ENCODE measurements at regions not wholly inside any gene's neighbourhood (a gene's known extent, or its start where the extent isn't known, plus 50 kb on each side); places are given as distances from the start of the nearest gene placed in this dataset.

DNA sequence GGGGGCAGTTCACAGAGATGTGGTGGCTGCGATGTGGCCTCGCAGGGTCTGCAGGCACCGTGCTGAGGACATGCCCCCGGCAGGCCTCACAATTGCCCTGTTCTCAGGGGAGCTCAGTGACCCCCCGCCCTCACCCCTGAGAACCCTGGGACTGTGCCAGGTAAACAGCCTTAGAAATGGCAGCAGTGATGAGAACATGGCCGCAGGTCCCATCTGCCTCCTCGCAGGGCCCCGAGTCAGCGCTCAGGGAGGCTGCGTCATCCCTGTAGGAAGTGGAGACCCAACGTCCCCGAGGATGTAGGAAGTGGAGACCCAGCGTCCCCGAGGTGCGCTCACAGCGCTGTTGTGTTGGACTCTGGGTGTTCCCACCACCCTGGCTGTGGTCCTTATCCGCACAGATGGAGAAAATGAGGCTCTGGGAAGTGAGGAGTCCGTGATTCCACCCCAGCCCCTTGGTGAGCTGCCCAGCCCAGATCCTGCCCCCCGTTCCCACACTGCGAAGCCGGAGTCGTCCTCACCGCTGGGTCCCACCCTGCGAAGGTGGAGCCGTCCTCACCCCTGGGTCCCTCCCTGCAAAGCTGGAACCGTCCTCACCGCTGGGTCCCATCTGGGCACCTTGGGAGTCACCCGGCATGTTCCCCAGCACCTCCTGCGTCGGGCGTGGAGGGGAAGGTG lies 1086.8 kb downstream of the BRD1 start:
- DNase-seq (no peak), ATAC-seq (no peak)
- TF ChIP-seq EZH2phosphoT487 (IDR thresholded peaks at IDR 0.05; ENCODE audit: borderline replicate concordance, low read length) (no peak), EZH2 (IDR thresholded peaks at IDR 0.05; ENCODE audit: low read length, unreplicated experiment) (no peak)
- TF ChIP-seq, protein P1, sequence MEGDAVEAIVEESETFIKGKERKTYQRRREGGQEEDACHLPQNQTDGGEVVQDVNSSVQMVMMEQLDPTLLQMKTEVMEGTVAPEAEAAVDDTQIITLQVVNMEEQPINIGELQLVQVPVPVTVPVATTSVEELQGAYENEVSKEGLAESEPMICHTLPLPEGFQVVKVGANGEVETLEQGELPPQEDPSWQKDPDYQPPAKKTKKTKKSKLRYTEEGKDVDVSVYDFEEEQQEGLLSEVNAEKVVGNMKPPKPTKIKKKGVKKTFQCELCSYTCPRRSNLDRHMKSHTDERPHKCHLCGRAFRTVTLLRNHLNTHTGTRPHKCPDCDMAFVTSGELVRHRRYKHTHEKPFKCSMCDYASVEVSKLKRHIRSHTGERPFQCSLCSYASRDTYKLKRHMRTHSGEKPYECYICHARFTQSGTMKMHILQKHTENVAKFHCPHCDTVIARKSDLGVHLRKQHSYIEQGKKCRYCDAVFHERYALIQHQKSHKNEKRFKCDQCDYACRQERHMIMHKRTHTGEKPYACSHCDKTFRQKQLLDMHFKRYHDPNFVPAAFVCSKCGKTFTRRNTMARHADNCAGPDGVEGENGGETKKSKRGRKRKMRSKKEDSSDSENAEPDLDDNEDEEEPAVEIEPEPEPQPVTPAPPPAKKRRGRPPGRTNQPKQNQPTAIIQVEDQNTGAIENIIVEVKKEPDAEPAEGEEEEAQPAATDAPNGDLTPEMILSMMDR (conservative IDR thresholded peaks at IDR 0.05; ENCODE audit: low read depth, low read length): no peak
- Histone ChIP-seq H3K9me2 (replicated peaks; ENCODE audit: low read length) (no peaks in the 10 kb centered on the region), H3K36me3 (ENCODE audit: low read depth, low read length) (no peaks in the 10 kb centered on the region), H3K79me2 (ENCODE audit: low read length) (no peaks in the 10 kb centered on the region), H3F3A (ENCODE audit: low read length, unreplicated experiment) (no peaks in the 10 kb centered on the region), H3K4me2 (ENCODE audit: low read length) (no peak overlapping the region), H3K9me3 (ENCODE audit: low read length) (no peaks in the 10 kb centered on the region), H3K27me3 (ENCODE audit: low read length) (no peaks in the 10 kb centered on the region), H3K4me3 (ENCODE audit: low read length) (no peak overlapping the region), H4K20me1 (ENCODE audit: low read length) (no peaks in the 10 kb centered on the region), H3K9ac (ENCODE audit: low read length) (no peak overlapping the region), H3K27ac (ENCODE audit: low read length) (no peak overlapping the region), H2AFZ (ENCODE audit: low read length) (no peak overlapping the region), H3K4me1 (ENCODE audit: insufficient read depth, low read length) (no peaks in the 10 kb centered on the region)
- intact Hi-C loops (cut with micrococcal nuclease): no loop called here
- ChIA-PET CTCF (no interaction called here), POLR2A (ENCODE audit: unreplicated experiment) (no interaction called here)
- no TSS peak for BruUV-seq (replicated peaks)

DNA sequence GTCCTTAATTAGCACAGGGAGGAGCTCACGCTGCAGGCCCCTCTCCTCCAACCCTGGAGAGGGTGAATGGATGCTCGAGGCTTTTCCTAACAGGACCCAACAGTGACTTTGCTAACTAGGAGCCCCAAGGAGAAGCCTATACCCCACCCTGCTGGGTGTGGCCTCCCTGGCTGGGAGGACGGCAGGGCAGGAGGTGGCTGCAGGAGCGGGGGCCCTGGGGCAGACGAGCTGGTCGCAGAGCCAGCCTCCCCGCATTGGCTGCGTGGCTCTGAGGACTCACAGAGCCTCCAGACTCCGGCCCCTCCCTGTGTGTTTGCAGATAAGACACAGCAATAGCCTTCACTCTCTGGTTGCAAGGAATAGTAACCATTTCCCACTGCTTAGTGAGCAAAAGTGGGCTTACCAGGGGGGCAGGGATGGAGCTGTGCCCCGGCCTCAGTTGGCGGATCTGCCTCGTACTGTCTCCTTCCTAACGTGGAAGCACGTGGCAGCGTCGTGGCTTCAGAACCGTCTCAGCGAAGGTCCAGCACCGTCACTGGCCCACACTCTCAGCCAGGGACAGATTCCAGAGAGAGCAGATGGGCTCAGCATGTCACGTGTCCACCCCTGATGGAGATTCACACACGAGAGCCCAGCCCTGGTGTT lies 1087.5 kb downstream of the BRD1 start:
- no peak overlapping the region for H3K9ac ChIP-seq (ENCODE audit: low read length)
- no peak overlapping the region for H3K27ac ChIP-seq (ENCODE audit: low read length)
- no peaks in the 10 kb centered on the region for H3K9me3 ChIP-seq (ENCODE audit: low read length)
- POLR2A ChIA-PET (ENCODE audit: unreplicated experiment): no interaction called here
- H4K20me1 ChIP-seq (ENCODE audit: low read length): no peaks in the 10 kb centered on the region
- DNase-seq: no peak
- no peak overlapping the region for H2AFZ ChIP-seq (ENCODE audit: low read length)
- no peak overlapping the region for H3K4me3 ChIP-seq (ENCODE audit: low read length)
- H3K4me1 ChIP-seq (ENCODE audit: insufficient read depth, low read length): no peaks in the 10 kb centered on the region
- no peak overlapping the region for H3K4me2 ChIP-seq (ENCODE audit: low read length)
- H3K27me3 ChIP-seq (ENCODE audit: low read length): no peaks in the 10 kb centered on the region
- CTCF ChIA-PET: no interaction called here
- H3F3A ChIP-seq (ENCODE audit: low read length, unreplicated experiment): no peaks in the 10 kb centered on the region
- intact Hi-C loops (cut with micrococcal nuclease): no loop called here
- H3K79me2 ChIP-seq (ENCODE audit: low read length): no peaks in the 10 kb centered on the region
- no peak for ATAC-seq
- TF ChIP-seq, protein P1 (conservative IDR thresholded peaks at IDR 0.05; ENCODE audit: low read depth, low read length): no peak
- TF ChIP-seq EZH2 (IDR thresholded peaks at IDR 0.05; ENCODE audit: low read length, unreplicated experiment) (no peak), EZH2phosphoT487 (IDR thresholded peaks at IDR 0.05; ENCODE audit: borderline replicate concordance, low read length) (no peak)
- no peaks in the 10 kb centered on the region for H3K36me3 ChIP-seq (ENCODE audit: low read depth, low read length)
- BruUV-seq (replicated peaks): no TSS peak
- no peaks in the 10 kb centered on the region for H3K9me2 ChIP-seq (replicated peaks; ENCODE audit: low read length)

DNA sequence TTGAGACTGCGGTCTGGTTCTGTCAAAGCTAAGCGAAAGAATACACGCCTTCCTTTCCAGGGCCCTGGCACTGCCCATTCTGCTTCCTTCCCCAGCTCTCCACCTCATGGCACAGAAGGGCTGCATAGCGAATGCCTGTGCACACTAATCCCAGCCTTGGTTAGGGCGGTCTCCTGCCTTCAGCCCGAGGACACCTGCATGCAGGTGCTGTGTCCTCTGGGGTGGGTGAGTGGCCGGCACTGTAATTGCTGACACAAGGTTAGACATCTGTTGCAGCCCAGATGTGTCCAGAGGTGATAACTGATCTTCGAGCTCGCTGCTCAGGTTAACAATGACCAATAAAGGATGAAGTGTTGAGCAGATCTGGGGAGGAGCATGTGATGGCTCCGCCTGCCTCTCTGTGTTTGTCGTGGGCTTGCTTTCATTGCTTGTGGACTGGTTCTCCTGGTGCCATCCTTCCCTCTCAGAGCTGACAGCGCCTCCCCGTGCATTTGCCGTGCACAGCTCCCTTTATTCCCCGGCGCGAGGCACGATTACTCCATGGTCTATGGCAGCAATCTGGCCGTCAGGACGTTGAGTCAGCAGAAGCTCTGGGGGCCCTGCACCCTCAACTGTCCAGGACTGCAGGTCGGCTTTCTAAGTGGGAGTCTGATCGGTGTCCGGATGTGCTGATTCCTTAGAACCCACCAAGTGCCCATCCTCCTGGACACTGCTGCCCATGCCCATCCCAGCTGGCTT lies 1088.2 kb downstream of the BRD1 start:
- ChIA-PET CTCF (no interaction called here), POLR2A (ENCODE audit: unreplicated experiment) (no interaction called here)
- Histone ChIP-seq H3K27ac (ENCODE audit: low read length) (no peak overlapping the region), H3K9me3 (ENCODE audit: low read length) (no peaks in the 10 kb centered on the region), H3K9ac (ENCODE audit: low read length) (no peak overlapping the region), H2AFZ (ENCODE audit: low read length) (no peak overlapping the region), H3F3A (ENCODE audit: low read length, unreplicated experiment) (no peaks in the 10 kb centered on the region), H4K20me1 (ENCODE audit: low read length) (no peaks in the 10 kb centered on the region), H3K4me2 (ENCODE audit: low read length) (no peak overlapping the region), H3K79me2 (ENCODE audit: low read length) (no peaks in the 10 kb centered on the region), H3K27me3 (ENCODE audit: low read length) (no peaks in the 10 kb centered on the region), H3K4me3 (ENCODE audit: low read length) (no peak overlapping the region), H3K4me1 (ENCODE audit: insufficient read depth, low read length) (no peaks in the 10 kb centered on the region), H3K36me3 (ENCODE audit: low read depth, low read length) (no peaks in the 10 kb centered on the region), H3K9me2 (replicated peaks; ENCODE audit: low read length) (no peaks in the 10 kb centered on the region)
- no peak for TF ChIP-seq EZH2 (IDR thresholded peaks at IDR 0.05; ENCODE audit: low read length, unreplicated experiment)
- TF ChIP-seq EZH2phosphoT487 (IDR thresholded peaks at IDR 0.05; ENCODE audit: borderline replicate concordance, low read length): no peak
- TF ChIP-seq, protein P1 (conservative IDR thresholded peaks at IDR 0.05; ENCODE audit: low read depth, low read length): no peak
- intact Hi-C loops (cut with micrococcal nuclease): no loop called here
- ATAC-seq (no peak), DNase-seq (no peak)
- BruUV-seq (replicated peaks): no TSS peak

All from PC-3 (cell line).